Nephron (organoid): ENCODE measurements at regions not wholly inside any gene's neighbourhood (a gene's known extent, or its start where the extent isn't known, plus 50 kb on each side); places are given as distances from the start of the nearest gene placed in this dataset.
"Not testable (repeated sequence)": the region's sequence is repeated elsewhere in the genome, so short reads cannot be mapped to it uniquely, and the experiment has no call there.

ENCODE experiments used
- H3K27ac Mint-ChIP-seq, 3 experiments: 2 replicates each; pipeline ENCODE4 v1.8.0; 2020; ENCODE audit warnings: mixed read lengths in 3 of 3, mild to moderate bottlenecking in 2 of 3, moderate library complexity in 1 of 3
- H3K27me3 Mint-ChIP-seq: 2 replicates; pipeline ENCODE4 v1.8.0; 2021; ENCODE audit warnings: low read depth, mild to moderate bottlenecking, moderate library complexity, mixed read lengths
- H3K36me3 Mint-ChIP-seq: 2 replicates; pipeline ENCODE4 v1.8.0; 2020; ENCODE audit warnings: low read depth, mixed read lengths
- H3K4me1 Mint-ChIP-seq: 2 replicates; pipeline ENCODE4 v1.8.0; 2020; ENCODE audit warnings: mixed read lengths
- H3K4me3 Mint-ChIP-seq, 3 experiments: 2 replicates each; pipeline ENCODE4 v1.8.0; 2020; ENCODE audit warnings: mild to moderate bottlenecking in 3 of 3, mixed read lengths in 3 of 3, moderate library complexity in 2 of 3
- H3K9me3 Mint-ChIP-seq: 2 replicates; pipeline ENCODE4 v1.8.0; 2020; ENCODE audit warnings: mixed read lengths
- TF ChIP-seq, protein P1 (sequence below), 3 experiments: fragments of 200-600 bp; sonication (generic); IDR thresholded peaks; one replicate each; pipeline ENCODE4 v1.5.0; 2021; ENCODE audit warnings: antibody characterized with exemption in 3 of 3; ENCODE audit not compliant: unreplicated experiment in 3 of 3

- Mint-ChIP-seq H3K4me1 (no peaks in the 10 kb centered on the region), H3K36me3 (no peaks in the 10 kb centered on the region), H3K9me3 (no peaks in the 10 kb centered on the region), H3K27me3 (peaks cover 4% of the 10 kb centered on the region), H3K27ac (no peak overlapping the region), H3K4me3 (no peak overlapping the region)
- TF ChIP-seq, protein P1, sequence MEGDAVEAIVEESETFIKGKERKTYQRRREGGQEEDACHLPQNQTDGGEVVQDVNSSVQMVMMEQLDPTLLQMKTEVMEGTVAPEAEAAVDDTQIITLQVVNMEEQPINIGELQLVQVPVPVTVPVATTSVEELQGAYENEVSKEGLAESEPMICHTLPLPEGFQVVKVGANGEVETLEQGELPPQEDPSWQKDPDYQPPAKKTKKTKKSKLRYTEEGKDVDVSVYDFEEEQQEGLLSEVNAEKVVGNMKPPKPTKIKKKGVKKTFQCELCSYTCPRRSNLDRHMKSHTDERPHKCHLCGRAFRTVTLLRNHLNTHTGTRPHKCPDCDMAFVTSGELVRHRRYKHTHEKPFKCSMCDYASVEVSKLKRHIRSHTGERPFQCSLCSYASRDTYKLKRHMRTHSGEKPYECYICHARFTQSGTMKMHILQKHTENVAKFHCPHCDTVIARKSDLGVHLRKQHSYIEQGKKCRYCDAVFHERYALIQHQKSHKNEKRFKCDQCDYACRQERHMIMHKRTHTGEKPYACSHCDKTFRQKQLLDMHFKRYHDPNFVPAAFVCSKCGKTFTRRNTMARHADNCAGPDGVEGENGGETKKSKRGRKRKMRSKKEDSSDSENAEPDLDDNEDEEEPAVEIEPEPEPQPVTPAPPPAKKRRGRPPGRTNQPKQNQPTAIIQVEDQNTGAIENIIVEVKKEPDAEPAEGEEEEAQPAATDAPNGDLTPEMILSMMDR (IDR thresholded peaks at IDR 0.05; ENCODE audit: unreplicated experiment in 3 of 3) = no peak
These were observed 388.1 kb upstream of the PRR20A start for GRCh38 chr13:56752636-56753035.

GRCh38 chr13:56755181-56755935 is 385.4 kb upstream of the PRR20A start:
- Mint-ChIP-seq H3K27ac (peak overlapping the region in 2 of 3 experiments; percentile 1 to 6), H3K27me3 (peaks cover 4% of the 10 kb centered on the region), H3K4me3 (no peak overlapping the region), H3K4me1 (no peaks in the 10 kb centered on the region), H3K36me3 (no peaks in the 10 kb centered on the region), H3K9me3 (no peaks in the 10 kb centered on the region)
- TF ChIP-seq, protein P1 (IDR thresholded peaks at IDR 0.05; ENCODE audit: unreplicated experiment in 3 of 3) = peak in 2 of 3 experiments; percentile 9 to 19

DNA sequence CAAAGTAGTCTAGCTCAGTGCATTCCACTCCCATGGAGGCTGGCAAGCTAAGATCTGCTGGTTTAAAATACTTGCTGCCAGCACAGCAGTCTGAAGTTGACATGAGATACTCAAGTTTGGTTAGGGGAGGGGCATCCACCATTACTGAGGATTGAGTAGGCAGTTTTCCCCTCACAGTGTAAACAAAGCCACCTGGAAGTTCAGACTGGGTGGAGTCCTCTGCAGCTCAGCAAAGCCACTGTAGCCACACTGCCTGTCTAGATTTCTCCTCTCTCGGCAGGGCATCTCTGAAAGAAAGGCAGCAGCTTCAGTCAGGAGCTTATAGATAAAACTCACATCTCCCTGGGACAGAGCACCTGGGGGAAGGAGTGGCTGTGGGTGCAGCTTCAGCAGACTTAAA is 377.4 kb upstream of the PRR20A start:
- H3K36me3 Mint-ChIP-seq, H3K4me3 Mint-ChIP-seq, H3K27me3 Mint-ChIP-seq, H3K27ac Mint-ChIP-seq, H3K4me1 Mint-ChIP-seq: not testable (repeated sequence)
- H3K9me3 Mint-ChIP-seq = peaks cover 22% of the 10 kb centered on the region

GRCh38 chr13:56773148-56773547 is 367.6 kb upstream of the PRR20A start:
- no peaks in the 10 kb centered on the region for H3K27me3 Mint-ChIP-seq
- H3K36me3 Mint-ChIP-seq = no peaks in the 10 kb centered on the region
- H3K9me3 Mint-ChIP-seq = no peaks in the 10 kb centered on the region
- no peak overlapping the region for H3K4me3 Mint-ChIP-seq
- no peaks in the 10 kb centered on the region for H3K4me1 Mint-ChIP-seq
- no peak overlapping the region for H3K27ac Mint-ChIP-seq
- TF ChIP-seq, protein P1 (IDR thresholded peaks at IDR 0.05; ENCODE audit: unreplicated experiment in 3 of 3) = no peak

DNA sequence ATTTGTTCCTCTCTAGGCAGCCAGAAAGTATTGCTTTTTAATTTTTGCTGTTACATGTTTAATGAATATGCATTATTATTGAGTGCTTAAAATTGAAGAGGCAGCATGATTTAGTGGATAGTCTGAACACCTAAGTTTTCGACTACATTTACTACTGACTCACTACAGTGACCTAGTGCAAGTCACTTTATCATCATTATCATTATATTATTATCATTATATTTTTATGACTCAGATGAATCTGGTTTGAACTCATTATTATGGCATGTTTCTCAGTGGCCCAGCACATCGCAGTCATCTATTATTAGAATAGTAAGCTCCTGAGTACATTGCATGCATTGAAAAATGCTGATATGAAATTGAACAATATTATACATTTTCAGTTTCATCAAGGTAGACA is 351.2 kb upstream of the PRR20A start:
- TF ChIP-seq, protein P1 (IDR thresholded peaks at IDR 0.05; ENCODE audit: unreplicated experiment in 3 of 3) = no peak
- no peak overlapping the region for H3K4me3 Mint-ChIP-seq

GRCh38 chr13:56837161-56837560 is 303.6 kb upstream of the PRR20A start:
- Mint-ChIP-seq H3K4me1 (no peaks in the 10 kb centered on the region), H3K9me3 (no peaks in the 10 kb centered on the region), H3K27me3 (no peaks in the 10 kb centered on the region), H3K36me3 (no peaks in the 10 kb centered on the region), H3K27ac (no peak overlapping the region), H3K4me3 (no peak overlapping the region)
- TF ChIP-seq, protein P1 (IDR thresholded peaks at IDR 0.05; ENCODE audit: unreplicated experiment in 3 of 3) = no peak

More for the DNA sequence above, 351.2 kb upstream of the PRR20A start:
- no peaks in the 10 kb centered on the region for H3K27me3 Mint-ChIP-seq
- no peak overlapping the region for H3K27ac Mint-ChIP-seq
- H3K9me3 Mint-ChIP-seq = no peaks in the 10 kb centered on the region
- H3K4me1 Mint-ChIP-seq = no peaks in the 10 kb centered on the region
- H3K36me3 Mint-ChIP-seq = no peaks in the 10 kb centered on the region
